GM06990 (cell line): ENCODE measurements at regions not wholly inside any gene's neighbourhood (a gene's known extent, or its start where the extent isn't known, plus 50 kb on each side); places are given as distances from the start of the nearest gene placed in this dataset.

Experiments used
- DNase-seq: peaks from one replicate; pipeline ENCODE4 v3.0.0-alpha.2; 2011; ENCODE audit not compliant: insufficient read length; ENCODE audit errors: extremely low read depth
- H3K27me3 ChIP-seq: replicated peaks from 2 replicates; pipeline ENCODE4 v1.6.0; 2011; ENCODE audit warnings: low read length; ENCODE audit not compliant: control insufficient read depth, insufficient read depth
- H3K36me3 ChIP-seq: 2 replicates; pipeline ENCODE4 v1.5.1; 2011; ENCODE audit warnings: low read length; ENCODE audit not compliant: control insufficient read depth, insufficient read depth
- H3K4me3 ChIP-seq: replicated peaks from 2 replicates; pipeline ENCODE4 v1.5.1; 2011; ENCODE audit warnings: low read depth, mild to moderate bottlenecking, control low read depth, low read length
- TF ChIP-seq, protein P1 (sequence below): IDR thresholded peaks from 2 replicates; pipeline ENCODE4 v1.5.1; 2011; ENCODE audit warnings: low read length, control low read depth, mild to moderate bottlenecking, inconsistent platforms; ENCODE audit not compliant: insufficient read depth, poor library complexity, severe bottlenecking

DNA sequence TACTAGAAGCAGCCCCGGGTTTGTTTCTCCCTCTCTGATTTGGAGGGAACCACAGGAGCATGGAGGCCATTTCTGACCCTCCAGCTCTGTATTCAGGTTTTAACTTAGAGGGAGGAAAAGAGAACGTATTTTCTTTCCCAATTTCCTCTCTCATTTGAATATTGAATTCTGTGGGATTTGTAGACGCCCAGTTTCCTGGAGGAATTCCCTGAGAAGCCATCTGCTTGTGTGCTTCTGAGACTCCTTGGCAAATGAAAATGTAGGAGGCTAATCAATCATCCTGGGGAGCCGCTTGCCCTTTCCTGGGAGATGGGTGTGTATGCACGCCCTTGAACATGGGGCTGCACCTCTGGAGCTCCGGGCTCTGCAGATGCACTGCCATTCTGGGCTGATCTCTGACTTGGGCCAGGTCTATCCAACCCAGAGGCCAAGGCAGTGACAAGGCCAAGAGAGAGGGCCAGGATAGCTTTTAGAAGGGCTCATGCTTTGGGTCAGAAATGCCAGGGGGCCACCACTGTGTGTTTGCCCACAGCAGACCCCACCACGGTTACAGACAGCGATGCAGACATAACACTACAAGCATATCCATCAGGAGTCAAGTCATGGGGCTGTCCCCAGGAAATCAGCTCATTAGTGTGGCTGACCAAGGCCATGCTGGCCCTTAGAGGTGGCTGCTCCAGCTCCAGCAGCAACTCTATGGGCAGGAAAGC is 174.5 kb downstream of the C5orf15 start:
- TF ChIP-seq, protein P1, sequence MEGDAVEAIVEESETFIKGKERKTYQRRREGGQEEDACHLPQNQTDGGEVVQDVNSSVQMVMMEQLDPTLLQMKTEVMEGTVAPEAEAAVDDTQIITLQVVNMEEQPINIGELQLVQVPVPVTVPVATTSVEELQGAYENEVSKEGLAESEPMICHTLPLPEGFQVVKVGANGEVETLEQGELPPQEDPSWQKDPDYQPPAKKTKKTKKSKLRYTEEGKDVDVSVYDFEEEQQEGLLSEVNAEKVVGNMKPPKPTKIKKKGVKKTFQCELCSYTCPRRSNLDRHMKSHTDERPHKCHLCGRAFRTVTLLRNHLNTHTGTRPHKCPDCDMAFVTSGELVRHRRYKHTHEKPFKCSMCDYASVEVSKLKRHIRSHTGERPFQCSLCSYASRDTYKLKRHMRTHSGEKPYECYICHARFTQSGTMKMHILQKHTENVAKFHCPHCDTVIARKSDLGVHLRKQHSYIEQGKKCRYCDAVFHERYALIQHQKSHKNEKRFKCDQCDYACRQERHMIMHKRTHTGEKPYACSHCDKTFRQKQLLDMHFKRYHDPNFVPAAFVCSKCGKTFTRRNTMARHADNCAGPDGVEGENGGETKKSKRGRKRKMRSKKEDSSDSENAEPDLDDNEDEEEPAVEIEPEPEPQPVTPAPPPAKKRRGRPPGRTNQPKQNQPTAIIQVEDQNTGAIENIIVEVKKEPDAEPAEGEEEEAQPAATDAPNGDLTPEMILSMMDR = no peak
- Histone ChIP-seq H3K4me3 (no peak overlapping the region), H3K27me3 (no peaks in the 10 kb centered on the region; the same call in 1 of the 2 replicates), H3K36me3 (no peaks in the 10 kb centered on the region)
- DNase-seq = no peak

DNA sequence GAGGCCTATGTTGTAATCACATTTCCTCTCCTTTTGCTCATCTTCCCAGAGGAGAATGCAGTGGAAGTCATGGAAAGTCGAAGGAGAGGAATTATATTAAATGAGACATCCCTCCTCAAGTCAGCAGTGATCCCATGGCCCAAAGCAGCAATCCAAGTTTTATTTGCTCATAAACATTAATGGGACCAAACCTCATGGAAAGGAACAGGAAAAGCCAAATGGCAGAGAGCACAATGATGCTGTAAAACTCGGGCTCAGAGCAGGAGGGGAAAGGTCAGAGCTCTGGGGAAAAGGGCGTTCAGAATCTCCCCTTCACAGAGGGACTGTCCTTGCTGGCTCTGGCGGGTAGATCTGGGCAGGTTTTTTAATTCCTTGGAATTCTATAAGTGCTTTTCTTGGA is 175.8 kb downstream of the C5orf15 start:
- no peak overlapping the region for H3K4me3 ChIP-seq
- TF ChIP-seq, protein P1 = no peak
- H3K36me3 ChIP-seq = no peaks in the 10 kb centered on the region
- DNase-seq = no peak
- H3K27me3 ChIP-seq = no peaks in the 10 kb centered on the region; the same call in 1 of the 2 replicates

GRCh38 chr5:133792024-133792423 is 176.4 kb downstream of the C5orf15 start:
- Histone ChIP-seq H3K4me3 (no peak overlapping the region), H3K27me3 (no peaks in the 10 kb centered on the region; the same call in 1 of the 2 replicates), H3K36me3 (no peaks in the 10 kb centered on the region)
- TF ChIP-seq, protein P1 = no peak
- DNase-seq = no peak

- TF ChIP-seq, protein P1 = no peak
Observed at GRCh38 chr5:133790898-133791297, 177.5 kb downstream of the C5orf15 start.

GRCh38 chr5:133789428-133789827 is 177.1 kb upstream of the FSTL4 start:
- DNase-seq = no peak
- Histone ChIP-seq H3K27me3 (no peaks in the 10 kb centered on the region; the same call in 1 of the 2 replicates), H3K36me3 (no peaks in the 10 kb centered on the region), H3K4me3 (no peak overlapping the region)
- TF ChIP-seq, protein P1 = no peak

More at GRCh38 chr5:133790898-133791297, 177.5 kb downstream of the C5orf15 start:
- Histone ChIP-seq H3K36me3 (no peaks in the 10 kb centered on the region), H3K4me3 (no peak overlapping the region), H3K27me3 (no peaks in the 10 kb centered on the region; the same call in 1 of the 2 replicates)
- DNase-seq = no peak
